Mammary epithelial cell (primary cell): ENCODE measurements at regions not wholly inside any gene's neighbourhood (a gene's known extent, or its start where the extent isn't known, plus 50 kb on each side); places are given as distances from the start of the nearest gene placed in this dataset.

Experiments
- EZH2 ChIP-seq: IDR thresholded peaks from 2 replicates; pipeline ENCODE4 v1.6.1; 2012; ENCODE audit warnings: low read length, inconsistent platforms, borderline replicate concordance
- TF ChIP-seq, protein P1 (sequence below), 2 donors: IDR thresholded peaks in 1 of 2; conservative IDR thresholded peaks in 1 of 2; 2 replicates each; pipeline ENCODE4 v1.5.1; 2011 to 2012; ENCODE audit warnings: inconsistent platforms in 2 of 2, low read length in 2 of 2, mild to moderate bottlenecking in 2 of 2, control low read depth in 1 of 2, low read depth in 1 of 2; ENCODE audit not compliant: insufficient read depth in 1 of 2; ENCODE audit errors: extremely low read depth in 1 of 2

- TF ChIP-seq, protein P1, sequence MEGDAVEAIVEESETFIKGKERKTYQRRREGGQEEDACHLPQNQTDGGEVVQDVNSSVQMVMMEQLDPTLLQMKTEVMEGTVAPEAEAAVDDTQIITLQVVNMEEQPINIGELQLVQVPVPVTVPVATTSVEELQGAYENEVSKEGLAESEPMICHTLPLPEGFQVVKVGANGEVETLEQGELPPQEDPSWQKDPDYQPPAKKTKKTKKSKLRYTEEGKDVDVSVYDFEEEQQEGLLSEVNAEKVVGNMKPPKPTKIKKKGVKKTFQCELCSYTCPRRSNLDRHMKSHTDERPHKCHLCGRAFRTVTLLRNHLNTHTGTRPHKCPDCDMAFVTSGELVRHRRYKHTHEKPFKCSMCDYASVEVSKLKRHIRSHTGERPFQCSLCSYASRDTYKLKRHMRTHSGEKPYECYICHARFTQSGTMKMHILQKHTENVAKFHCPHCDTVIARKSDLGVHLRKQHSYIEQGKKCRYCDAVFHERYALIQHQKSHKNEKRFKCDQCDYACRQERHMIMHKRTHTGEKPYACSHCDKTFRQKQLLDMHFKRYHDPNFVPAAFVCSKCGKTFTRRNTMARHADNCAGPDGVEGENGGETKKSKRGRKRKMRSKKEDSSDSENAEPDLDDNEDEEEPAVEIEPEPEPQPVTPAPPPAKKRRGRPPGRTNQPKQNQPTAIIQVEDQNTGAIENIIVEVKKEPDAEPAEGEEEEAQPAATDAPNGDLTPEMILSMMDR (conservative IDR thresholded peaks at IDR 0.05 in 1 of 2, IDR thresholded peaks at IDR 0.05 in 1 of 2; ENCODE audit: extremely low read depth in 1 of 2, insufficient read depth in 1 of 2, low read depth in 1 of 2, low read length in 2 of 2) = no peak
- TF ChIP-seq EZH2 = no peak
Measured at GRCh38 chr5:51599587-51599986, 216.3 kb downstream of the ISL1 start.
